Progenitor cell of endocrine pancreas (in vitro differentiated cells): ENCODE measurements at regions not wholly inside any gene's neighbourhood (a gene's known extent, or its start where the extent isn't known, plus 50 kb on each side); places are given as distances from the start of the nearest gene placed in this dataset.

Source experiments
- DNase-seq: peaks from one replicate; pipeline ENCODE4 v3.0.0; 2021; ENCODE audit warnings: low spot score; ENCODE audit not compliant: unreplicated experiment
- H3K27ac Mint-ChIP-seq: 2 replicates; pipeline ENCODE4 v1.8.0; 2021; ENCODE audit warnings: mild to moderate bottlenecking, moderate library complexity, mixed read lengths
- H3K27me3 Mint-ChIP-seq: 2 replicates; pipeline ENCODE4 v1.8.0; 2021; ENCODE audit warnings: mixed read lengths
- H3K36me3 Mint-ChIP-seq: 2 replicates; pipeline ENCODE4 v1.8.0; 2022; ENCODE audit warnings: mixed read lengths; ENCODE audit not compliant: insufficient read depth
- H3K4me1 Mint-ChIP-seq: 2 replicates; pipeline ENCODE4 v1.8.0; 2021; ENCODE audit warnings: low read depth, mixed read lengths
- H3K4me3 Mint-ChIP-seq: 2 replicates; pipeline ENCODE4 v1.8.0; 2021; ENCODE audit warnings: low read depth, mild to moderate bottlenecking, moderate library complexity, mixed read lengths
- H3K9me3 Mint-ChIP-seq: 2 replicates; pipeline ENCODE4 v1.8.0; 2021; ENCODE audit warnings: low read depth, mixed read lengths
- TF ChIP-seq, protein P1 (sequence below): fragments of 200-600 bp; sonication (generic); IDR thresholded peaks from one replicate; pipeline ENCODE4 v1.5.0; 2021; ENCODE audit warnings: antibody characterized with exemption, mild to moderate bottlenecking; ENCODE audit not compliant: unreplicated experiment

DNA sequence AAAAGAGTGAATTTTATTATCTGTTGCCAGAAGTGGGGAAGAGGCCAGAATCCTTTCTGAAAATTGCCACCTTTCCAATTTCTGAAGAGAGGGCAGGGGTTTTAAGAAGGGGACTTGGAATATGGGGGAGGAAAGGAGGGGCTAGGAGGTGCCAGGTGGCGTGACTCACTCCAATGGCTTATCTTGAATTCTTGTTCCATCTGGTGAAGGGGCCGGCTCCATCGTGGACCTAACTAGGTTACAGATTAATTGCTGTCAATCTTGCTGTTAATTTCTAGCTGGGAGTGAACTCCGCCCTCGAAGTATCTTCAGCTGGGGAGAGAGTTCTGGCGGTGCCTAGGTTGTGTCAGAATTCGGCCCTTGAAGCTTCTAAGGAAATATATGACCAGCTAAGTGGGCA, 138.7 kb downstream of the YTHDC2 start:
- Mint-ChIP-seq H3K27me3 (no peaks in the 10 kb centered on the region), H3K4me3 (no peak overlapping the region), H3K27ac (peak overlapping the region; percentile 0)

DNA sequence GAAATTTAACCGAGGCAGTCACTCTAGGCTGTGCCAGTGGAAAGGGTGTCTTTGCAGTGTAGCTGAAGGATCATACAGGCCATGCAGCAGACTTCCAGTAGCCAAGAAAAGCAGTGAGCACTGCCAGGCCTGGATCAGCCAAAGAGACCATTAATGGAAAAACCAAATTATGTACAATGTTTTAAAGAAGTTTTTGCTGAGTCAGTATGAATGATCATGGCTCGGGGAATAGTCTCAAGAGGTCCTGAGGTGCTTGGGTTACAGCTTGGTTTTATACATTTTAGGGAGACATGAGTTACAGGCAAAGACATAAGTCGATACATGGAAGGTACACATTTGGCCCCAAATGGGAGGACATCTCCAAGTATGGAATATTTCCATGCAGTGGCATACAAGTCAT, 141.3 kb downstream of the YTHDC2 start:
- no peak for DNase-seq
- no peaks in the 10 kb centered on the region for H3K9me3 Mint-ChIP-seq
- H3K27ac Mint-ChIP-seq: no peak overlapping the region
- no peaks in the 10 kb centered on the region for H3K4me1 Mint-ChIP-seq
- no peaks in the 10 kb centered on the region for H3K36me3 Mint-ChIP-seq
- H3K4me3 Mint-ChIP-seq: no peak overlapping the region
- H3K27me3 Mint-ChIP-seq: no peaks in the 10 kb centered on the region
- TF ChIP-seq, protein P1, sequence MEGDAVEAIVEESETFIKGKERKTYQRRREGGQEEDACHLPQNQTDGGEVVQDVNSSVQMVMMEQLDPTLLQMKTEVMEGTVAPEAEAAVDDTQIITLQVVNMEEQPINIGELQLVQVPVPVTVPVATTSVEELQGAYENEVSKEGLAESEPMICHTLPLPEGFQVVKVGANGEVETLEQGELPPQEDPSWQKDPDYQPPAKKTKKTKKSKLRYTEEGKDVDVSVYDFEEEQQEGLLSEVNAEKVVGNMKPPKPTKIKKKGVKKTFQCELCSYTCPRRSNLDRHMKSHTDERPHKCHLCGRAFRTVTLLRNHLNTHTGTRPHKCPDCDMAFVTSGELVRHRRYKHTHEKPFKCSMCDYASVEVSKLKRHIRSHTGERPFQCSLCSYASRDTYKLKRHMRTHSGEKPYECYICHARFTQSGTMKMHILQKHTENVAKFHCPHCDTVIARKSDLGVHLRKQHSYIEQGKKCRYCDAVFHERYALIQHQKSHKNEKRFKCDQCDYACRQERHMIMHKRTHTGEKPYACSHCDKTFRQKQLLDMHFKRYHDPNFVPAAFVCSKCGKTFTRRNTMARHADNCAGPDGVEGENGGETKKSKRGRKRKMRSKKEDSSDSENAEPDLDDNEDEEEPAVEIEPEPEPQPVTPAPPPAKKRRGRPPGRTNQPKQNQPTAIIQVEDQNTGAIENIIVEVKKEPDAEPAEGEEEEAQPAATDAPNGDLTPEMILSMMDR: no peak

More for the DNA sequence above, 138.7 kb downstream of the YTHDC2 start:
- no peaks in the 10 kb centered on the region for H3K36me3 Mint-ChIP-seq
- H3K4me1 Mint-ChIP-seq: no peaks in the 10 kb centered on the region
- no peak for DNase-seq
- TF ChIP-seq, protein P1: no peak
- H3K9me3 Mint-ChIP-seq: no peaks in the 10 kb centered on the region

DNA sequence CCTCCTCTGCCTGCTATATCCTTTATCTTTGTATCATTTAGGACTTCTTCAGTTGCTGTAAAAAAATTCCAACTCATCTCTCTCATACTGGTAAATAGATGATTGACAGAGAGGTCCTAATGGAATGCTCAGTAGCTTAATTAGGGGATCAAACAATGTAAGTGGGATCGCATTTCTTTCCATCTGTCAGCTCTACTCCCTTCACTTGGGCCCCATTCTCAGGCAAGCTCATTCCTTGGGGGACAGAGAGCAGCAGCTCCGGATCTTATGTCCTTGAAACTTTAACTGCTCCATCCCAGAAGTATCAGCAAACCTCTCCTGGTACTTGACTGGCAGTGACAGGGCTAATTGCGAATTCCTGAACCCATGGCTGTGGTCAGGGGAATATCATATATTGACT, 146.7 kb downstream of the YTHDC2 start:
- Mint-ChIP-seq H3K4me1 (no peaks in the 10 kb centered on the region), H3K9me3 (no peaks in the 10 kb centered on the region), H3K27me3 (no peaks in the 10 kb centered on the region), H3K27ac (no peak overlapping the region), H3K36me3 (no peaks in the 10 kb centered on the region), H3K4me3 (no peak overlapping the region)
- DNase-seq: no peak
- TF ChIP-seq, protein P1: no peak

DNA sequence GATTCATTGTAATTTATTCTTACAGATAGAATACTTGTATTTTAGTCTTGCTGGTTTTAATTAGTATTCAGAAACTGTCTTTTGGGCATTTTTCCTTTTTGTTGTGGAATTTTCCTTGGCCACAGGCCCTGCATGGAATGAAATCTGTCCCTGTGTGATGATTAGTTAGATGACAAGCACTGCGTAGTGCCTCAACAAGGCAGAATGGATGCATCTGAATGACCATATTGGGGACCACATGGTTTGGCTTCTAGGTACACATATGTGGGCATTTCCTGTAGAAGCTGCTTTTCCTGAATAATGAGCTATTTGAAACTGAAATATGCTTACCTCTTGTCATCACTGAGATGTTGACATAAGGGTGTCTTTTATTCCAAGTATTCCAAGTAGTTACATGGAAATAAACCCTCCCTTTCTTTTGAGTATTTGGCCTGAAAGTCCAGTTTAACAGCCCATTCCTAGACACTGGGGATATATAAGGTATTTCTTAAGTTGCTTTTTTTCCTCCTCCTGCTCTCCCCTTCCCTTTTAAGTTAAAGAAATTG, 147.3 kb downstream of the YTHDC2 start:
- no peak overlapping the region for H3K27ac Mint-ChIP-seq
- H3K9me3 Mint-ChIP-seq: no peaks in the 10 kb centered on the region
- no peak for DNase-seq
- H3K27me3 Mint-ChIP-seq: no peaks in the 10 kb centered on the region
- TF ChIP-seq, protein P1: no peak
- no peaks in the 10 kb centered on the region for H3K4me1 Mint-ChIP-seq
- no peak overlapping the region for H3K4me3 Mint-ChIP-seq
- H3K36me3 Mint-ChIP-seq: no peaks in the 10 kb centered on the region

DNA sequence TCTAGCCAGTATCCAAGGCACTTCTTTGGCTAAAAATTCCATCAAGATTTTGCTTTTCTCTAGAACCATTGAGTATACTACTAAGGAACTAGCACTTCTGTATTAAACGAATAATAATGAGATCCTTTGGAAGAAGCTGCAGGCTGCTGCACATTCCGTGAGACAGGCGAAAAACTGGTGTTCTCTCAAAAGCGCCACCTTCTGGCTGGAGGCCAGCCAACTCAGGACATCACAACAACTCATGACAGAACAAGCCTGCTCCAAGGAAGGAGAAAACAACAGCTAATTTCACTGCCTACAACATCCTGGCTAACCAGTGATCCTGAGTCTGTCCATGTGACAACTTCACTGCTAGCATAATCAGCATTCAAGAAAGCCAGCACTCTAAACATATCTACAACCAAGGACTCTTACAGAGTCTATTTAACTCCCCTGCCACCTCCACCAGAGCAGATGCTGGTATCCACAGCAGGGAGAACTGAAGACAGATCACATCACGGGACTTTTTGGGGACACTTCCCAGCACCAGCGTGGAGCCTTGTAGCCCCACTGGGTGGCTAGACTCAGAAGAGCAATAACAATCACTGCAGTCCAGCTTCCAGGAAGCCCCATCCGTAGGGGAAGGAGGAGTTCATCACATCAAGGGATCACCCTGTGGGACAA, 150.5 kb downstream of the YTHDC2 start:
- Mint-ChIP-seq H3K4me3 (no peak overlapping the region), H3K27me3 (no peaks in the 10 kb centered on the region), H3K4me1 (no peaks in the 10 kb centered on the region), H3K36me3 (no peaks in the 10 kb centered on the region), H3K27ac (no peak overlapping the region), H3K9me3 (peaks cover 4% of the 10 kb centered on the region)
- TF ChIP-seq, protein P1: peak; percentile 47
- DNase-seq: peak; percentile 12
